T-helper 2 cell (primary cell): ENCODE measurements at regions not wholly inside any gene's neighbourhood (a gene's known extent, or its start where the extent isn't known, plus 50 kb on each side); places are given as distances from the start of the nearest gene placed in this dataset.

Experiments
- DNase-seq, 5 experiments: peaks; one replicate each; pipeline versions ENCODE4 v3.0.0 to v3.0.0-alpha.2; 2012 to 2022

DNA sequence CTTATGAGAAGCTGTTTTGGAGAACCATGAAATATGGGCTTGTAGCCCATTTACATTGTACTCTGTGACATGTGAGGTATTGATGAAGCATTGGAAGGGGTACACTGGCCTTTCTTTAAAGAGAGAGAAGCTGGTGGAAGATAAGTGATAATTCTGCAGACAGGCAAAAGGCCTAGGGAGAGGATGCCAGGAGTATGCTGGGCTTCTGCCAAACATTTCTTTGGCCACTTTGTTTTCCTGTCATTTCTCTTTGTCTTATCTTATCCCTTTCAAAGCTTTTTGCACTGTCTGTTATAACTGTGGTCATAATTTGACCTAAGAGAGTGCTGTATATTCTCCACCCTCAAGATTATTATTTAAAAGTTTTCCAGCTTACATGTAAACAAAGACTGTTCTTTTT is 109.6 kb upstream of the SEMA6D start:
- DNase-seq: no peak

DNA sequence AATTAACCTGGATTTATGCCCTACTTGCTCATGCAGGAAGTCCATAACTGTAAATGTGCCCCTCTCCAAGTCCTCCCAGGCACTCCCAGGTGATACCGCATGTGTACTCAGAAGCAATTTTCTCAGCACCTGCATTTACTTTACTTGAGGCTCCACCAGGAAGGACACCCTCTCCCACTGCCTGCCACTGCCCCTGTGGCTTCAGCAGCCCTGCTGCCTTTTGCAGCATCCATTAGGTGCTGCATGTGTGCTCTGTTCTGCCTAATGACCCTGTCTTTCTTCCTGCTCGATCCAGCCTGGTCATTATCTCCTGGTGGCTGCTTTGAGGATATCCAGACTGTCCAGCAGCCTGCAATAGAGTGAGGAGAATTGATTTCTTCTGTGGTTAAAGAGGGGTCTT is 107.6 kb upstream of the SEMA6D start:
- no peak for DNase-seq

DNA sequence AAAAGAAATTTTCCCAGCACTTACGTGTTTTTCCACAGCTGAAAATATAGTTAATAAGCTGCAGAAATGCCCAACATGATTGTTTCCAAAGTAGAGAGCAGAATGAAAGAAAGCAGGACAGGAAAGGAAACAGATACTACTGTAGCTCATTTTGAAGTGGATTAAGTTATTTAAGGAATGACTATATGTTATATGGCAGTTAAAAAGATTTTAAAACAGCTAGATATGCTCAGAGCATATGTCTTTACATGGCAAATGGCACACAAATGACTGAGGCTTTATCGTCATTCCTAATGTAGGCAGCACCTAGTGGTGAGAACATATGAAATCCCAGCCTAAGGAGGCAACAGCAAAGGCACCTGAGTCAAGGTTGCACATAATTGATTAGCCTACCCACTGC is 106.6 kb upstream of the SEMA6D start:
- DNase-seq: no peak

DNA sequence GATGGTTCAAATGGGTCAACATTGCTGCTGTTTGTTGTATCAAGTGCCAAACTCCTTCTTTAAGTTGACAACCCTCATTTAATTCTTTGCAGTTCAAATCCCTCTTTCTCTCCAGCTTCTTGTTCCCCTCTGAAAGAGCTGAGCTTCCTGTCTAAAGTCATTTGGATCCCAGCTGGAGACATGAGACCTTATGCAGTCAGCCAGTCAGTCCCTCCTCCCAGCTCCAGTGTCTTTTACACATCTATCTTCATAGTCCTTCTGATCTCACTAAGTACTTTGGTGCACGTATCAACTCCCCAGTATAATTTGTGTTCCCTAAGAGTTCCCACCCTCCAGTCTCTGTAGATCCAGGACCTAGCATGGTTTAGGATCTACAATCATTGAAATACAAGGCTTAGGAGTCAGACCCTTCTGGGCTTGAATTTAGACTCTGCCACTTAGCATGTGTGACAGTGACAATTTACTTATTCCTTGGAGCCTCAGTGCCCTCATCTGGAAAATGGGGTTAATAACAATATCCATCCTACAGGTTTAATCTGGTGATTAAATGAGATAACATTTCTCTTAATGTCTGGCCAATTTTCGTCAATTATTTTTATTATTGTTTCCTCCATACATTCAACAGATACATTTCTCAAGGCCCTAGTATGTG is 102.8 kb upstream of the SEMA6D start:
- no peak for DNase-seq

DNA sequence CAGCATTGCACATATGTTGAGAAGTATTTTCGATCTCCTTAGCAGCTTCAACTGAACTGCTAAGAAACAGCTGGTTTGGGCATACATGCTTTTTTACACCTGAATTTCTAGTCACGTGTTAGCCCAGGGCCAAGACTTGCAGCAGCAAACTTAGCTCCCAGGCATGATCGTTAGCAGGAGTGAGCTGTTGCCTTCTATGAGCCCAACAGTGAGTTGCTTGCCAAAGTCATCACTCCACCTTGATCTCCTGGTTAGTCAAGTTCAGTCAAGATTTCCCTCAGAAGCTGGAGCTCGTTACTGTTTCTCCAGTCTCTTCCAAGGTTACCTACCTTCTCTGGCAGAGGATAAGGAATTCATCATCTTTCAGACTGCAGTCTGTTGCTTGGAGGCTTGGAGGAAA is 100.4 kb upstream of the SEMA6D start:
- no peak for DNase-seq

DNA sequence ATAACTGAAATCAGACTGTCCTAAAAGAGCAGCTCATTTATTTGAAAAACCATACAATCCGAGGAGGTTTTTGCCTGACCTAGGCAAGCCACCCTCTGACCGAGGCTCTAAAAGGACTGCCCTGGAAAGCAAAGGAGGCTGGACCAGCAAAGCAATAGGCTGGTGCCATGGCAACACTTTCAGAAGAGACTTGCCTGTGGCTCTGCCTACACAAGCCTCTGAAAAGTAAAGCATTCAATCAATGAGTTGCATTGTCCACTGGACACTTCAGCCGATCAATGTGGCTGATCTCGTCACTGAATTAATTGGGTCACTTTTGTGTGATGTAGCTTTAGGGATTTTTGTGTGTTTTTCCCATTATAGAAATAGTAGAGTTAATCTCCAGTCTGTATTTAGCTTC is 99.1 kb upstream of the SEMA6D start:
- DNase-seq: no peak

DNA sequence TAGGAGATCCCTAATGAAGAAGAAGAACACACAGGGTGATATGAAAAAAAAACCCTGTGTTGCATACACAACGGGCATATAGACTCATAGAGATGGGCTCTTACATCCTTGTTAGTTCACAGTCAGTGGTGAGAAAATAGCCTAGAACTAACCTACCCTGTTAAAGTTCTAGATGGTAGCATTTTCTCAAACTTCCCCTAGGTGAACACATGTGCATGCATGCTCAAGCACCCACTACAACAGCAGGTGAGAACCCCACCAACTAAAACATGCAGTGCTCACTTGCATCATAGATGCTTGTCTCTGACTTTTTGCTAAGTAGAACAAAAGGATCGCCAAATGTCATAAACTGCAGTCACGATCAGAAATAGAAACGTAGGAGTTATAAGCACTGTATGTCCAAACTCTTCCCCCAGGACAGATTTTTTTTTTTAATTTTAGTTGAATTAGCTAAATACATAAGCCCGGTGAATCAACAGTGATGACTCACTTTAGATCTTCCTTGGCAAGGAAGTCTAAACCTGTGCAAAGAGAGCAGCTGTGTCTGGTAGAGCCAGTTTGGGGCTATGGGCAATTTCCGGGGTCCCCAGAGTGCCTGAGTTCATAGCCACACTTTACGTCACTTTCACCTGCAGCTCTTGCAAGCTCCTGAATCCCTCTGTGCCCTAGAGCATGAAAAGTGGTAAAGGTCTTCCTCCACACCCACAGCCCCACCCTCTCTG is 96.2 kb upstream of the SEMA6D start:
- no peak for DNase-seq

DNA sequence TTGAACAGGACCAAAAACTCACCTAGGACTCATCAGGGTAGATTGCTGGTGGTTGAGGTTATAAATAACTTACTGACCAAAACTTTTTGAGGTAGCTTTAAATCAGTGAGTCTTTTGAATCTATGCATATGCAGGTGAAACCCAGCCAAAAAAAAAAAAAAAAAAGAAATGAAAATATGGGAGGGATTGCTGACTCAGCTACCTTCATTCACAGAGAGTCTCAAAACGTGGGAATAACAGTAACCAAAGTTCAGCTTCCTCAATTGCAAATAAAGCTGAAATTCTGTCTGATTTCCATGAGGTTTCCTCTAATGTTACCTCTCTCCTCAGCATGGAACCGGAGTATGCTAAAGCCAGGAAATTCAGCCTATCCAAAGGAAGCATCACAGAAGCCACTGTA is 95.2 kb upstream of the SEMA6D start:
- no peak for DNase-seq

DNA sequence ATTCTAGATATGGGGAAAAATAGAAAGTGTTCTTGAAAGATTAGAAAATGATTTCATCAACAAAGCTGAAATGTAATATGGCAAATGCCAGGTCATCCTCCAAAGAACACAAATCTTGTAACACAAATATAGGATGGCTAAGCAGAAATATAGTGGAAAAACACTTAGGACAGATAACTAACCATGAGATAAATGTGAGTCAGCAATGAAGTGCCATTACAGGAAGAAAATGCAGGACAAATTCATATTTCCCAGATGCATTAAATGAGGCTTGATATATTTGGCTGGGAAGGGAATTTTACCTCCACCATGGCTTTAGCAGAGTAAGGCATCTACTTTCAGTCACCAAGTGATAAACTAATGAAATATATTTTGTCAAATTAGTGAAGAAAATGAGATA is 92.8 kb upstream of the SEMA6D start:
- no peak for DNase-seq

DNA sequence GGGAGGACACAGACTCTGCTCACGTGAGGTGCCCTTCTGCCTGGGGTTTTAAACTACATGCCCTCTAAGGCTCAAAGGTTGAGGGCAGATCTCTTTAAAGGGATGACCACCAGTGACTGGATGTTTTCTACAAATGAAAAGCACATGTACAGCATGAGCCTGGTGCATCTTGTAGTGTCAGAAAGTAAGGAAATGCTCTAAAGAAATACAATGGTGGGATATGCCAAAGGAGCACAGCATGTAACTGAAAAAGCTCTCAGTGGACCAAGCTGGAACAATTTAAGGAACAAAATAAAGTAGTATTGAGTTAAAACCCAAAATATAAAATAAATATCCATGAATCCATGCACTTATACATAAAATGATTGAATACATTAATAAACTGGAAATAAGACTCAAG is 78.3 kb upstream of the SEMA6D start:
- DNase-seq: no peak

DNA sequence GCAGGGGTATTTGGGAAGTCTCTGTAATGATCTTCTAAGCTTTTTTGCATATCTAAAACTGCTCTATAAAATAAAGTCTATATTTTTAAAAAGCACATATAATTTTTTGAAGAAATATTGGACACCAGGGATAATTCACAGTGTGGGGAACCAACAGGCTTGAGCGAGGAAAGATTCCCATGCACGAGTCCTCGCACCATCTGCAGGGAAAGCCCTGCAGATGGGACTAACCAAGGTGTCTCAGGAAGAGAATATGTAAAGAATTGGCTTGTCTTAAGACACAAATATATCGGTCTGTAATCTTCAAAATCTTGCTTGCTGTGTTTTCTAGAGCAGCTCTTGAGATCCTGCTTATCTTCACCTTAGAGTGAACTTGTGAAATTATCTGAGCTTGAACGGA is 77.2 kb upstream of the SEMA6D start:
- DNase-seq: no peak

DNA sequence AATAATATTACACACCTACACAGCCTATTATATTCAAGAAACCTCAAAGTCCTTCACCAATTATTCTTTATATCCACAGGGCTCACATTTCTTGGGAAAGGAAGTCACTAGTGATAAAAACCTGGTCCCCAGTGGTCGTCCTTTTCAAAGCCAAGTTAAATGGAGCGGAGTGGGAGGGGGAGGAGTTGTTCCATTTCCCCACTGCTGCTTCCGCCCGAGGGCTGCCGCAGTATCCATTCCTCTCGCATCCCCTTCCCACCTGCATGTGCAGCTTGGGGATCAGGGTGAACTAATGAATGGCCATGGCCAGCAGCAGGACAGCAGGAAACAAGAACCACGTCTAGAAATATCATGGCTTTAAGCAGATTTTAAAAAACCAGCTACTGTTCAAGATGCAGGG is 76.4 kb upstream of the SEMA6D start:
- no peak for DNase-seq

DNA sequence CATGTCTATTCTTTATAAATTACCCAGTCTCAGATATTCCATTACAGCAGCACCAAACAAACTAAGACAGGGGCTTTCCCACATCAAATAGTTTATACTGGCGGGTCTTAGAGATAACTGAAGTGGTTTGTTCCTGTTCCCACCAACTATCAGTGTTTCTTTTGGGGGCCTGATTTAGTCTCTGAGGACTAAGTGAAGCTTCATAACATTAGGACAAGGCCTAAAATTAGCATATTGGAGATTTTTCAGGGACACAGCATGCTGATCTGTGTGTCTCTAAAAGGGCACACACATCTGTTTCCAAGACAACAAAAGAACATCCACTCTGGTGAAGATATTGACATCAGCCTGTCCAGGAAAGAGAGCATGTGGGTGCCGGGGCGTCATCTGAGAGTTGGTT is 72.6 kb upstream of the SEMA6D start:
- DNase-seq: no peak

DNA sequence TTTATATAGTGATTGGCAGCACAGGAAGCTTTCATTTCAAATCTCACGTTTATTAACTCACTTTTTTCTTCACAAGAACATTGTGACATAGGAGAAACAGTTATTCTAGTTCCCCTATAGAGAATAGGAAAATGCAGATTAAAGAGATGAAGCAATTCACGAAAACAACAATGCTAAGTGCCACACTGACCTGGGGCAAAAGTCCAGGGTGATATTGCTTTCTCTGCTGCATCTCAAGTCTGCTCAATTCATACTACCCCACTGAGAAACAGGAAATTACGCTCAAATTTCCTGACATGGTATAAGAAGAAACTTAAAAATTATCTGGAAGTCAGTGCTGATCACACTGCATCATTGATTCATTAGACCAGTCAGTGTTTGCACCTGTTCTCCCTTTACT is 66.7 kb upstream of the SEMA6D start:
- DNase-seq: no peak

DNA sequence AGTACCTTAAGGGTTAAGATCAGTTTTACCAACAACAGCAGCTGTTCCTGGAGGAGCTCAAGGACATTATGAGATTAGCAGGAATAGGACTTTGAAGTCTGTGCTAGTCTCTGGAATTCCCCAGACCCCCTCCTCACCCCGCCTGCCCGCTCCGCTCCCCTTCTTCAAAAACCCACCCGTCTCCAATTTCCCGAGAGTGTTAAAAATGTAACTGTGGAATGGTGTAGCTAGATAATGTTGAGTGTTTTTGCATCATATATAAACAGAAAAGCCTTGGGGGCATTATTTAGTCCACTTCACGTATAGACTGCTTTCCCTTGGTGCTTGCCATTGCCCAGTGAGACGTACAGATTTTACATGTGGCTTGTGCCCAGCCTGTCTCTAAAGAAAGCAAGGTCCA is 65.0 kb upstream of the SEMA6D start:
- DNase-seq: no peak

DNA sequence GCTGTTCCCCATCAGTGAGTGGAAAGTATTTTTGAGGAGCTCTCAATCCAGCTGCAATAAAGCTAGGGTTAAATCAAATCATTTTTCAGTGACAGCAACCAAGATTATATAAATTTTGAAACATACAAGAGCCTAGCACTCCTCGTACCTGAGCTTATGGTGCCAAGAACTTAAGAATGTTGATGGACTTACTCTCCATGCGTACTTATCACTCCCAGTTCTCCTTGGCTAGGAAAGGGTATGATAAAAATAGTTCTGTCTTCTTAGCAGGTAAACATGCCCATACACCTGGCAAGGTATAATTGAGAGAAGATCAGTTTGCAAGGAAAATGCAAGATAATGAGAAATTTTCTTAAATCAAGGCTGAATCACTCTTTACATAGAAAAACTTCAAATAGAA is 64.5 kb upstream of the SEMA6D start:
- DNase-seq: no peak

DNA sequence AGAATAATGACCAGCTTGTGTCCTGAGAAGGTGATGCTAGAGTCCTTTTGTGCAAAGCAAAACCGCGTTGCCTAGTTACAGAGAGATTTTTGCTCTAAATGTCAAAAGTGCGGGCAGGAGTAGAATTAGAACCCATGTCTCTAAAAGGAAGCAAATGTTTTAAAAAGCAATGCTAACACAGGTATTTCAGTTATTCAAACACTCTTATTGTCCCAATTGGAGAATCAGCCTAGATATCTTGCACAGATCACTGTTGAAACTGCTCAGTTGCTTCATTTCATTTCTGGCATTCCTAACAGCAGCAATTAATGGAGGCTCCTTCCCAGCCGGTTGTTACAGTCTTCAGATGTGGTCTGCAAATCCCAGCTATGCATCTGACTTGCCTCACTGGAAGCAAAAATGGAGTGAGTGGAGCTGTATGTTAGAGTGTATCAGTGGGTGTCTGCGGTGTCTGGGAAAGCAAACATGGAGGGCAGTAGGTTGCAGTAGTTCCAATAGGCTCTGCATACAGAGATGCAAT is 55.6 kb upstream of the SEMA6D start:
- no peak for DNase-seq

DNA sequence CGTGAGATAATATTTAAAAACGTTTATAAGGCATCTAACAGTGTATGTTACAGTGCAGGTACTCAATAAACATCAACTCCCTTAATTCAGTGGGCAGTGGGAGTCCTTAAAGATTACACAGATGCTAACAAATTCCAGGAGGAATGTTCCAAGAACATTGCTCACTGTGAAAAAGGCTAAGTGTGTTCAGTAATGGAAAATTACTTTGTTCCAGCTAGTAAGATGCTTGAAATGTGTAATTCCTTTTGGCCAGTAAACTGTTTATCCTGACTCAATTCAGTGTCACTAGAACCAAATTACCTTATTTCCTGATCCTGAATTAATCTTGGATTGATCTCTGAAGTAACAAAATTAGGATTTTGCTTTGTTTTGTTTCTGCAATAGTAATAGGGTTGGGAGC is 54.2 kb upstream of the SEMA6D start:
- no peak for DNase-seq
